Trophoblast cell (in vitro differentiated cells and primary cell): ENCODE measurements at regions not wholly inside any gene's neighbourhood (a gene's known extent, or its start where the extent isn't known, plus 50 kb on each side); places are given as distances from the start of the nearest gene placed in this dataset.
A peak's percentile ranks its signal among the peaks of the same experiment; 100 is the strongest.

Experiments
- DNase-seq, 2 donors: peaks; one replicate each; pipeline ENCODE4 v3.0.0-alpha.2; 2016
- H2AFZ ChIP-seq: 2 replicates; pipeline ENCODE4 v1.6.1; 2013; ENCODE audit warnings: low read length, moderate library complexity, mild to moderate bottlenecking; ENCODE audit not compliant: insufficient read depth, poor library complexity
- H2AK5ac ChIP-seq: 2 replicates; pipeline ENCODE4 v1.6.1; 2013; ENCODE audit warnings: mild to moderate bottlenecking, low read length
- H2BK120ac ChIP-seq: 2 replicates; pipeline ENCODE4 v1.6.1; 2013; ENCODE audit warnings: low read length, mild to moderate bottlenecking, moderate library complexity; ENCODE audit not compliant: insufficient read depth, poor library complexity
- H2BK12ac ChIP-seq: 2 replicates; pipeline ENCODE4 v1.6.1; 2013; ENCODE audit warnings: mild to moderate bottlenecking, low read length, moderate library complexity
- H2BK5ac ChIP-seq: 2 replicates; pipeline ENCODE4 v1.6.1; 2013; ENCODE audit warnings: low read length, low read depth, moderate library complexity, mild to moderate bottlenecking; ENCODE audit not compliant: poor library complexity
- H3K14ac ChIP-seq: 2 replicates; pipeline ENCODE4 v1.6.1; 2013; ENCODE audit warnings: mild to moderate bottlenecking, low read length
- H3K18ac ChIP-seq: 2 replicates; pipeline ENCODE4 v1.6.1; 2013; ENCODE audit warnings: mild to moderate bottlenecking, low read length
- H3K23ac ChIP-seq: 2 replicates; pipeline ENCODE4 v1.6.1; 2013; ENCODE audit warnings: low read length
- H3K27ac ChIP-seq: 2 replicates; pipeline ENCODE4 v1.5.1; 2013; ENCODE audit warnings: low read depth, mild to moderate bottlenecking, inconsistent platforms, low read length, moderate library complexity
- H3K27me3 ChIP-seq: 2 replicates; pipeline ENCODE4 v1.6.1; 2013; ENCODE audit warnings: inconsistent platforms, mild to moderate bottlenecking, low read length, moderate library complexity; ENCODE audit not compliant: insufficient read depth
- H3K36me3 ChIP-seq, 2 experiments: 1 replicate in 1 of 2; 2 replicates in 1 of 2; pipeline ENCODE4 v1.6.1; 2013; ENCODE audit warnings: low read length in 2 of 2, mild to moderate bottlenecking in 2 of 2, moderate library complexity in 1 of 2; ENCODE audit not compliant: insufficient read depth in 2 of 2, control insufficient read depth in 1 of 2
- H3K4ac ChIP-seq: 2 replicates; pipeline ENCODE4 v1.6.1; 2013; ENCODE audit warnings: low read depth, mild to moderate bottlenecking, low read length, moderate library complexity
- H3K4me1 ChIP-seq, 2 experiments: 1 replicate in 1 of 2; 2 replicates in 1 of 2; pipeline ENCODE4 v1.6.1; 2013; ENCODE audit warnings: low read length in 2 of 2, mild to moderate bottlenecking in 2 of 2, moderate library complexity in 1 of 2; ENCODE audit not compliant: insufficient read depth in 2 of 2, control insufficient read depth in 1 of 2
- H3K4me2 ChIP-seq: 2 replicates; pipeline ENCODE4 v1.6.1; 2013; ENCODE audit warnings: inconsistent platforms, mild to moderate bottlenecking, low read length, moderate library complexity
- H3K4me3 ChIP-seq: 2 replicates; pipeline ENCODE4 v1.5.1; 2013; ENCODE audit warnings: mild to moderate bottlenecking, low read depth, low read length, inconsistent platforms
- H3K79me1 ChIP-seq: one replicate; pipeline ENCODE4 v1.6.1; 2013; ENCODE audit warnings: low read length
- H3K79me2 ChIP-seq: 2 replicates; pipeline ENCODE4 v1.6.1; 2013; ENCODE audit warnings: low read length, mild to moderate bottlenecking; ENCODE audit not compliant: control insufficient read depth, insufficient read depth, poor library complexity
- H3K9ac ChIP-seq: 2 replicates; pipeline ENCODE4 v1.6.1; 2013; ENCODE audit warnings: mild to moderate bottlenecking, low read length
- H3K9me3 ChIP-seq: 2 replicates; pipeline ENCODE4 v1.6.1; 2013; ENCODE audit warnings: low read depth, mild to moderate bottlenecking, control low read depth, inconsistent platforms, low read length; ENCODE audit not compliant: insufficient read depth
- H4K12ac ChIP-seq: 2 replicates; pipeline ENCODE4 v1.6.1; 2013; ENCODE audit warnings: low read depth, mild to moderate bottlenecking, low read length, moderate library complexity
- H4K8ac ChIP-seq: 2 replicates; pipeline ENCODE4 v1.6.1; 2013; ENCODE audit warnings: low read depth, mild to moderate bottlenecking, low read length, moderate library complexity
- H4K91ac ChIP-seq: one replicate; pipeline ENCODE4 v1.6.1; 2013; ENCODE audit warnings: low read depth, mild to moderate bottlenecking, low read length, moderate library complexity
- WGBS: extraction: QIAGEN DNeasy Blood & Tissue Kit; methylation state at CpG from one replicate; pipeline ENCODE4 v1.1.7; 2013; ENCODE audit warnings: missing lambda C conversion rate; ENCODE audit not compliant: insufficient read length, insufficient coverage; ENCODE audit errors: extremely low coverage; 5-methylcytosine and 5-hydroxymethylcytosine counted together

GRCh38 chr4:124952601-124953000 is 240.1 kb upstream of the ANKRD50 start:
- H3K27ac ChIP-seq, result no peak overlapping the region
- H3K4me2 ChIP-seq, result no peak overlapping the region
- H3K4me3 ChIP-seq, result no peak overlapping the region
- DNase-seq, result no peak
- no peaks in the 10 kb centered on the region for H3K36me3 ChIP-seq
- no peaks in the 10 kb centered on the region for H3K79me2 ChIP-seq
- no peak overlapping the region for H2AK5ac ChIP-seq
- no peaks in the 10 kb centered on the region for H3K79me1 ChIP-seq
- H3K18ac ChIP-seq, result no peak overlapping the region
- no peak overlapping the region for H3K4ac ChIP-seq
- H4K8ac ChIP-seq, result no peak overlapping the region
- no peak overlapping the region for H3K9ac ChIP-seq
- H3K4me1 ChIP-seq, result no peaks in the 10 kb centered on the region
- no peak overlapping the region for H2BK5ac ChIP-seq
- no peak overlapping the region for H2BK120ac ChIP-seq
- no peaks in the 10 kb centered on the region for H3K27me3 ChIP-seq
- no peak overlapping the region for H4K12ac ChIP-seq
- no peak overlapping the region for H2BK12ac ChIP-seq
- no peak overlapping the region for H3K23ac ChIP-seq
- no peak overlapping the region for H4K91ac ChIP-seq
- no peaks in the 10 kb centered on the region for H3K9me3 ChIP-seq
- H3K14ac ChIP-seq, result no peak overlapping the region
- no peak overlapping the region for H2AFZ ChIP-seq

GRCh38 chr4:124948976-124949597 is 236.6 kb upstream of the ANKRD50 start:
- H4K8ac ChIP-seq, result no peak overlapping the region
- H3K27ac ChIP-seq, result no peak overlapping the region
- no peak overlapping the region for H3K4ac ChIP-seq
- H3K9me3 ChIP-seq, result no peaks in the 10 kb centered on the region
- no peak overlapping the region for H2BK5ac ChIP-seq
- no peak overlapping the region for H2AK5ac ChIP-seq
- no peaks in the 10 kb centered on the region for H3K27me3 ChIP-seq
- no peak overlapping the region for H3K14ac ChIP-seq
- H2AFZ ChIP-seq, result no peak overlapping the region
- no peak overlapping the region for H2BK12ac ChIP-seq
- no peak overlapping the region for H4K12ac ChIP-seq
- H3K4me3 ChIP-seq, result no peak overlapping the region
- H2BK120ac ChIP-seq, result no peak overlapping the region
- peaks cover 1% of the 10 kb centered on the region for H3K79me1 ChIP-seq
- no peaks in the 10 kb centered on the region for H3K79me2 ChIP-seq
- H4K91ac ChIP-seq, result no peak overlapping the region
- no peak for DNase-seq
- no peak overlapping the region for H3K4me2 ChIP-seq
- H3K9ac ChIP-seq, result no peak overlapping the region
- no CpG with 5 or more reads among the region's 1 CpG for WGBS
- H3K36me3 ChIP-seq, result no peaks in the 10 kb centered on the region
- no peaks in the 10 kb centered on the region for H3K4me1 ChIP-seq
- H3K18ac ChIP-seq, result no peak overlapping the region
- no peak overlapping the region for H3K23ac ChIP-seq

- no peaks in the 10 kb centered on the region for H3K4me1 ChIP-seq
- no peak overlapping the region for H3K4me3 ChIP-seq
- no peaks in the 10 kb centered on the region for H3K27me3 ChIP-seq
- H3K36me3 ChIP-seq, result no peaks in the 10 kb centered on the region
- no peak overlapping the region for H2BK5ac ChIP-seq
- no peak overlapping the region for H3K4me2 ChIP-seq
- no CpG with 5 or more reads among the region's 3 CpGs for WGBS
- no peaks in the 10 kb centered on the region for H3K9me3 ChIP-seq
- peaks cover 3% of the 10 kb centered on the region for H3K79me1 ChIP-seq
- H2AFZ ChIP-seq, result no peak overlapping the region
- no peaks in the 10 kb centered on the region for H3K79me2 ChIP-seq
- no peak overlapping the region for H2BK120ac ChIP-seq
- H3K23ac ChIP-seq, result no peak overlapping the region
- no peak overlapping the region for H4K12ac ChIP-seq
- no peak overlapping the region for H3K27ac ChIP-seq
- no peak overlapping the region for H3K9ac ChIP-seq
- no peak overlapping the region for H2AK5ac ChIP-seq
- H3K4ac ChIP-seq, result no peak overlapping the region
- H4K91ac ChIP-seq, result no peak overlapping the region
- no peak overlapping the region for H3K14ac ChIP-seq
- H3K18ac ChIP-seq, result no peak overlapping the region
- DNase-seq, result no peak
- no peak overlapping the region for H4K8ac ChIP-seq
- H2BK12ac ChIP-seq, result no peak overlapping the region
These were observed 235.2 kb upstream of the ANKRD50 start for GRCh38 chr4:124947622-124948265.

GRCh38 chr4:124946696-124947095 is 234.2 kb upstream of the ANKRD50 start:
- peak overlapping the region; percentile 58 for H2BK12ac ChIP-seq
- no peak overlapping the region for H3K4ac ChIP-seq
- H4K91ac ChIP-seq, result peak overlapping the region; percentile 47
- H4K12ac ChIP-seq, result peak overlapping the region; percentile 30
- H2AK5ac ChIP-seq, result peak overlapping the region; percentile 79
- H3K23ac ChIP-seq, result no peak overlapping the region
- no peak overlapping the region for H3K14ac ChIP-seq
- no peaks in the 10 kb centered on the region for H3K4me1 ChIP-seq
- H3K9me3 ChIP-seq, result no peaks in the 10 kb centered on the region
- no CpG with 5 or more reads among the region's 2 CpGs for WGBS
- H3K79me1 ChIP-seq, result peaks cover 3% of the 10 kb centered on the region
- H3K79me2 ChIP-seq, result no peaks in the 10 kb centered on the region
- no peaks in the 10 kb centered on the region for H3K36me3 ChIP-seq
- no peak overlapping the region for H3K18ac ChIP-seq
- H3K9ac ChIP-seq, result no peak overlapping the region
- H3K4me2 ChIP-seq, result no peak overlapping the region
- no peak for DNase-seq
- no peaks in the 10 kb centered on the region for H3K27me3 ChIP-seq
- H4K8ac ChIP-seq, result no peak overlapping the region
- peak overlapping the region; percentile 43 for H2BK120ac ChIP-seq
- H3K27ac ChIP-seq, result no peak overlapping the region
- no peak overlapping the region for H3K4me3 ChIP-seq
- H2BK5ac ChIP-seq, result no peak overlapping the region
- peak overlapping the region; percentile 78 for H2AFZ ChIP-seq
